Gastrocnemius medialis (tissue), 4 donors: ENCODE measurements at regions not wholly inside any gene's neighbourhood (a gene's known extent, or its start where the extent isn't known, plus 50 kb on each side); places are given as distances from the start of the nearest gene placed in this dataset.

Experiments used
- CTCF ChIP-seq, 5 experiments: fragments of 450-650 bp in 3 of 5; fragments of 200-600 bp in 2 of 5; sonication (generic) in 2 of 5; IDR thresholded peaks in 4 of 5; conservative IDR thresholded peaks in 1 of 5; 1 replicate in 4 of 5; 2 replicates in 1 of 5; pipeline ENCODE4 v1.5.1; 2016 to 2019; ENCODE audit warnings: antibody characterized with exemption in 5 of 5, mild to moderate bottlenecking in 3 of 5, moderate library complexity in 3 of 5
- POLR2A ChIP-seq, 2 donors: fragments of 450-650 bp; IDR thresholded peaks; one replicate each; pipeline ENCODE4 v1.6.1; 2017; ENCODE audit warnings: antibody characterized with exemption in 2 of 2, mild to moderate bottlenecking in 2 of 2, moderate library complexity in 2 of 2

DNA sequence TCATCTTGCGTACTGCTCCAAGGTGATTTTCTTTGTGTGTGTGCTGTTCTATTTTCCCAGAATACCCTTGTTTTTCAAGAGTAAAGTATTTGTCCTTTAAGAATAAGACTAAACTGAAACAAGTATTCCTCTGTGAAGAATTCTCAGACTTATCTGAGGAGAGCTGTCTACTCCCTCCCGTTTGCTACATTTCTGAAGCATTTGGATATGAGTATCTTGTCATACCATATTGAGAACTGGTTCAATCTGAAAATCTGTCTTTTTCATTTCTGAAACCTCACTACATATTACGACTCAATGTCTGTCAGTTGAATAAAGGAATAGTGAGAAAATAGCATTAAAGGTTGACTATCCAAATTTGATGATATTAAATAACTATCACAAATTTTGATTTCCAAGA is 159.4 kb downstream of the PMAIP1 start:
- TF ChIP-seq CTCF (IDR thresholded peaks at IDR 0.05 in 4 of 5, conservative IDR thresholded peaks at IDR 0.05 in 1 of 5) (no peak), POLR2A (IDR thresholded peaks at IDR 0.05) (no peak)
